B cell (primary cell): ENCODE measurements at regions not wholly inside any gene's neighbourhood (a gene's known extent, or its start where the extent isn't known, plus 50 kb on each side); places are given as distances from the start of the nearest gene placed in this dataset.

ENCODE experiments used
- ATAC-seq: fragments of 200-7000 bp; cut with Tn5 transposase; one replicate; pipeline ENCODE4 v1.10.0; 2021; ENCODE audit warnings: low read depth, mild to moderate bottlenecking, moderate number of reproducible peaks, moderate library complexity
- CTCF ChIA-PET: fragments of 350-600 bp; sonication (Branson Sonifier 250); formaldehyde crosslinking; loops from one replicate; lab custom pipeline; 2021; ENCODE audit warnings: antibody characterized with exemption, inconsistent platforms; lab: Charles Lee
- POLR2A ChIA-PET: fragments of 350-600 bp; sonication (Branson Sonifier 250); formaldehyde crosslinking; loops from one replicate; lab custom pipeline; 2021; ENCODE audit warnings: antibody characterized with exemption; lab: Charles Lee
- DNase-seq: peaks from one replicate; pipeline ENCODE4 v3.0.0; 2013
- H2AFZ ChIP-seq: 2 replicates; pipeline ENCODE4 v1.6.1; 2012; ENCODE audit warnings: mild to moderate bottlenecking, low read depth, low read length; ENCODE audit not compliant: insufficient read depth, poor library complexity, severe bottlenecking
- H3K27ac ChIP-seq, 2 donors: 1 replicate in 1 of 2; 2 replicates in 1 of 2; pipeline ENCODE4 v1.5.1; 2012 to 2013; ENCODE audit warnings: low read length in 2 of 2, mild to moderate bottlenecking in 2 of 2, moderate library complexity in 1 of 2
- H3K27me3 ChIP-seq, 4 experiments: fragments of 200-600 bp in 1 of 4; sonication (generic) in 1 of 4; replicated peaks in 1 of 4; 1 replicate in 2 of 4; 2 replicates in 2 of 4; pipeline versions ENCODE4 v1.6.1 to v1.7.0; 2013 to 2016; ENCODE audit warnings: low read length in 3 of 4, mild to moderate bottlenecking in 2 of 4, mixed read lengths in 1 of 4, moderate library complexity in 1 of 4; ENCODE audit not compliant: insufficient read depth in 4 of 4, control insufficient read depth in 3 of 4; ENCODE audit errors: control extremely low read depth in 1 of 4
- H3K36me3 ChIP-seq, 2 experiments: replicated peaks in 1 of 2; 1 replicate in 1 of 2; 2 replicates in 1 of 2; pipeline versions ENCODE4 v1.6.1 to v1.7.1; 2013; ENCODE audit warnings: low read length in 1 of 2; ENCODE audit not compliant: insufficient read depth in 2 of 2, control insufficient read depth in 1 of 2; ENCODE audit errors: control extremely low read depth in 1 of 2, extremely low read depth in 1 of 2
- H3K4me1 ChIP-seq, 2 donors: fragments of 200-600 bp in 1 of 2; sonication (generic) in 1 of 2; 1 replicate in 1 of 2; 2 replicates in 1 of 2; pipeline versions ENCODE4 v1.5.1 to v1.6.1; 2013 to 2017; ENCODE audit warnings: low read length in 2 of 2; ENCODE audit not compliant: control insufficient read depth in 2 of 2, insufficient read depth in 2 of 2
- H3K4me2 ChIP-seq: replicated peaks from 2 replicates; pipeline ENCODE3; 2012; ENCODE audit warnings: mild to moderate bottlenecking, low read depth, low read length; ENCODE audit not compliant: poor library complexity, severe bottlenecking
- H3K4me3 ChIP-seq, 5 experiments: fragments of 200-600 bp in 1 of 5; sonication (generic) in 1 of 5; 1 replicate in 3 of 5; 2 replicates in 2 of 5; pipeline versions ENCODE4 v1.5.1 to v1.7.0; 2011 to 2016; ENCODE audit warnings: low read length in 4 of 5, mild to moderate bottlenecking in 4 of 5, low read depth in 2 of 5, control low read depth in 1 of 5, moderate library complexity in 1 of 5; ENCODE audit not compliant: insufficient read depth in 1 of 5; ENCODE audit errors: control extremely low read depth in 1 of 5, extremely low read depth in 1 of 5
- H3K79me2 ChIP-seq: fragments of 200-600 bp; sonication (generic); one replicate; pipeline ENCODE4 v1.6.0; 2016; ENCODE audit warnings: low read length; ENCODE audit not compliant: control insufficient read depth, insufficient read depth
- H3K9ac ChIP-seq: fragments of 200-600 bp; sonication (generic); 2 replicates; pipeline ENCODE4 v1.6.1; 2017; ENCODE audit warnings: mild to moderate bottlenecking, low read length, moderate library complexity
- H3K9me3 ChIP-seq, 3 donors: one replicate each; pipeline versions ENCODE4 v1.6.1 to v1.7.1; 2013; ENCODE audit warnings: low read length in 2 of 3; ENCODE audit not compliant: control insufficient read depth in 2 of 3, insufficient read depth in 1 of 3; ENCODE audit errors: control extremely low read depth in 1 of 3
- H4K20me1 ChIP-seq: 2 replicates; pipeline ENCODE4 v1.6.0; 2012; ENCODE audit warnings: mild to moderate bottlenecking, low read length; ENCODE audit not compliant: insufficient read depth, control insufficient read depth, poor library complexity, severe bottlenecking
- H3K27ac Mint-ChIP-seq: one replicate; pipeline ENCODE4 v1.8.0; 2021; ENCODE audit warnings: mixed read lengths
- H3K27me3 Mint-ChIP-seq: one replicate; pipeline ENCODE4 v1.8.0; 2021; ENCODE audit warnings: mixed read lengths
- H3K4me1 Mint-ChIP-seq: one replicate; pipeline ENCODE4 v1.8.0; 2021; ENCODE audit warnings: mixed read lengths
- H3K4me3 Mint-ChIP-seq: one replicate; pipeline ENCODE4 v1.8.0; 2021; ENCODE audit warnings: mixed read lengths
- H3K9me3 Mint-ChIP-seq: one replicate; pipeline ENCODE4 v1.8.0; 2022; ENCODE audit warnings: mixed read lengths; ENCODE audit not compliant: insufficient read depth
- CTCF ChIP-seq: fragments of 200-600 bp; IDR thresholded peaks from one replicate; pipeline ENCODE4 v1.8.0; 2022; ENCODE audit warnings: antibody characterized with exemption, mild to moderate bottlenecking
- EZH2 ChIP-seq: IDR thresholded peaks from 2 replicates; pipeline ENCODE4 v1.6.1; 2012; ENCODE audit warnings: borderline replicate concordance, low read depth, mild to moderate bottlenecking, moderate library complexity, low read length; ENCODE audit not compliant: insufficient read depth, poor library complexity, severe bottlenecking
- WGBS: methylation state at CpG from one replicate; pipeline ENCODE4 v1.1.5; 2013; ENCODE audit warnings: missing lambda C conversion rate; ENCODE audit not compliant: insufficient coverage; 5-methylcytosine and 5-hydroxymethylcytosine counted together
- intact Hi-C: fragments of 100-400 bp; cut with micrococcal nuclease; formaldehyde crosslinking; loops from one replicate; pipeline ENCODE4 v1.10.0; 2022

DNA sequence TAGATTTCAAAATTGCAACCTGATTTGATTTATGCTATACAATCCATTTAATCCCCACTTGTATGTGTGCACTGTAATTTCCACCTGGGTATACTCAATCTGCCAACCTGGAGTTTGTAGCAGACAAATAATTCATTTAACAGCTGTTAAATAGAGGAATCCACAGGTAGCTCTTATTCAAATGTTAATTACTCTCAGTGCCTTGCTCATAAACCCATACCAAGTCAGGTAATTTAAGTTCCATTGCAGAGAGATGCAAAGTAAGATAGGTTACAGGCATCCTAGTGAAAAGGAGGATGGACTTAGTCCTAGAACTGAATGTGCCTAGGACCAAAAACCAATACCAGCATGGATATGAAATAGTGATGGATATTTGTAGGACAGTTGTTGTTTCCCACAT lies 674.2 kb downstream of the TBL1XR1 start:
- ATAC-seq (no peak), DNase-seq (no peak)
- Histone ChIP-seq H3K4me1 (no peaks in the 10 kb centered on the region), H3K9me3 (peaks cover 0 to 8% (median 0%) of the 10 kb centered on the region in 3 donors), H3K27ac (no peak overlapping the region), H3K9ac (no peak overlapping the region), H3K4me2 (no peak overlapping the region), H4K20me1 (no peaks in the 10 kb centered on the region), H3K79me2 (no peaks in the 10 kb centered on the region), H3K4me3 (no peak overlapping the region), H3K36me3 (no peaks in the 10 kb centered on the region), H3K27me3 (no peaks in the 10 kb centered on the region), H2AFZ (no peak overlapping the region)
- no peak for TF ChIP-seq EZH2
- TF ChIP-seq CTCF = no peak
- CTCF ChIA-PET = no interaction called here
- Mint-ChIP-seq H3K4me3 (no peak overlapping the region), H3K9me3 (no peaks in the 10 kb centered on the region), H3K27ac (no peak overlapping the region), H3K4me1 (no peaks in the 10 kb centered on the region), H3K27me3 (no peaks in the 10 kb centered on the region)
- POLR2A ChIA-PET = no interaction called here
- intact Hi-C loops = no loop called here

GRCh38 chr3:176522436-176522835 lies 674.8 kb downstream of the TBL1XR1 start:
- Mint-ChIP-seq H3K27ac (no peak overlapping the region), H3K9me3 (no peaks in the 10 kb centered on the region), H3K4me3 (no peak overlapping the region), H3K27me3 (no peaks in the 10 kb centered on the region), H3K4me1 (no peaks in the 10 kb centered on the region)
- ATAC-seq (no peak), DNase-seq (no peak)
- Histone ChIP-seq H3K27ac (no peak overlapping the region), H2AFZ (no peak overlapping the region), H3K9me3 (peaks cover 0 to 8% (median 0%) of the 10 kb centered on the region in 3 donors), H3K36me3 (no peaks in the 10 kb centered on the region), H3K4me3 (no peak overlapping the region), H3K79me2 (no peaks in the 10 kb centered on the region), H3K4me1 (no peaks in the 10 kb centered on the region), H3K4me2 (no peak overlapping the region), H4K20me1 (no peaks in the 10 kb centered on the region), H3K27me3 (no peaks in the 10 kb centered on the region), H3K9ac (no peak overlapping the region)
- CTCF ChIA-PET = no interaction called here
- TF ChIP-seq EZH2 (no peak), CTCF (no peak)
- no CpG with 5 or more reads among the region's 1 CpG for WGBS
- POLR2A ChIA-PET = no interaction called here
- intact Hi-C loops = no loop called here
